Fibroblast of lung (primary cell): ENCODE measurements at regions not wholly inside any gene's neighbourhood (a gene's known extent, or its start where the extent isn't known, plus 50 kb on each side); places are given as distances from the start of the nearest gene placed in this dataset.
A peak's percentile ranks its signal among the peaks of the same experiment; 100 is the strongest.

Experiments used
- DNase-seq, 2 donors: peaks; one replicate each; pipeline versions ENCODE4 v3.0.0 to v3.0.0-alpha.2; 2010; ENCODE audit warnings: low read depth in 2 of 2
- H2AFZ ChIP-seq: 2 replicates; pipeline ENCODE4 v1.5.1; 2012; ENCODE audit warnings: low read length, control low read depth, inconsistent platforms
- H3K27ac ChIP-seq: 2 replicates; pipeline ENCODE4 v1.5.1; 2011; ENCODE audit warnings: low read length, control low read depth; ENCODE audit not compliant: insufficient read depth
- H3K27me3 ChIP-seq: 2 replicates; pipeline ENCODE4 v1.5.1; 2011; ENCODE audit warnings: mild to moderate bottlenecking, low read length; ENCODE audit not compliant: control insufficient read depth, insufficient read depth
- H3K36me3 ChIP-seq: 2 replicates; pipeline ENCODE4 v1.5.1; 2011; ENCODE audit warnings: low read length; ENCODE audit not compliant: control insufficient read depth, insufficient read depth
- H3K4me1 ChIP-seq: 2 replicates; pipeline ENCODE4 v1.5.1; 2011; ENCODE audit warnings: low read length; ENCODE audit not compliant: control insufficient read depth, insufficient read depth; ENCODE audit errors: extremely low read depth
- H3K4me2 ChIP-seq: 2 replicates; pipeline ENCODE4 v1.5.1; 2011; ENCODE audit warnings: low read length, control low read depth; ENCODE audit not compliant: insufficient read depth; ENCODE audit errors: extremely low read depth
- H3K4me3 ChIP-seq, 4 experiments: fragments of 200-600 bp in 1 of 4; sonication (generic) in 1 of 4; replicated peaks in 1 of 4; 2 replicates each; pipeline ENCODE4 v1.5.1; 2011 to 2016; ENCODE audit warnings: low read length in 4 of 4, low read depth in 3 of 4, mild to moderate bottlenecking in 3 of 4, control low read depth in 2 of 4, inconsistent platforms in 1 of 4, mixed read lengths in 1 of 4; ENCODE audit not compliant: insufficient read depth in 1 of 4; ENCODE audit errors: control extremely low read depth in 1 of 4
- H3K79me2 ChIP-seq: 2 replicates; pipeline ENCODE4 v1.5.1; 2012; ENCODE audit warnings: mild to moderate bottlenecking, low read length, inconsistent platforms; ENCODE audit not compliant: control insufficient read depth, insufficient read depth
- H3K9ac ChIP-seq: 2 replicates; pipeline ENCODE4 v1.5.1; 2011; ENCODE audit warnings: mild to moderate bottlenecking, low read length, control low read depth; ENCODE audit not compliant: insufficient read depth
- H3K9me3 ChIP-seq: 2 replicates; pipeline ENCODE4 v1.5.1; 2012; ENCODE audit warnings: low read depth, low read length; ENCODE audit not compliant: control insufficient read depth, insufficient read depth
- H4K20me1 ChIP-seq: 2 replicates; pipeline ENCODE4 v1.5.1; 2011; ENCODE audit warnings: low read length; ENCODE audit not compliant: control insufficient read depth, insufficient read depth; ENCODE audit errors: extremely low read depth
- EZH2 ChIP-seq: IDR thresholded peaks from 2 replicates; pipeline ENCODE4 v1.5.1; 2012; ENCODE audit warnings: low read length, control low read depth, mild to moderate bottlenecking; ENCODE audit errors: missing control alignments
- TF ChIP-seq, protein P1 (sequence below), 2 donors: IDR thresholded peaks in 1 of 2; conservative IDR thresholded peaks in 1 of 2; 1 replicate in 1 of 2; 2 replicates in 1 of 2; pipeline ENCODE4 v1.5.1; 2011 to 2012; ENCODE audit warnings: low read length in 2 of 2, control low read depth in 1 of 2, inconsistent platforms in 1 of 2, low read depth in 1 of 2, mild to moderate bottlenecking in 1 of 2

DNA sequence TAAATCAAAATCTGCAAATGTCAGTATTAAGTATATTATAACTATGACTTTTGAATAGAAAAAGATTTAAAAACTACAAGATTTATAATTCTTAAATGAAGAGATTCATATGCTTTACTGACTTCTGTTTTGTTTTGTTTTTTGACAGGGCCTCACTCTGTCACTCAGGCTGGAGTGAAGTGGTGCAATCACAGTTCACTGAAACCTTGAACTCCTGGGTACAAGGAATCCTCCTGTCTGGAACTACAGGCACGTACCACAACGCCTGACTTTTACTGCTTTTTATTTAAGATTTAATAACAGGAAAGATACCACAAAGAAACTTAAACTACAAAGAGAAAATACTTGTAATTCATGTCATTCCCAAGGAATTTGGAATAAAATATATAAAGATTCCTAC, 940.2 kb upstream of the CITED2 start:
- no peak overlapping the region for H2AFZ ChIP-seq
- no peaks in the 10 kb centered on the region for H3K36me3 ChIP-seq
- H3K9ac ChIP-seq, result no peak overlapping the region
- no peaks in the 10 kb centered on the region for H3K79me2 ChIP-seq
- no peak for DNase-seq
- H3K9me3 ChIP-seq, result no peaks in the 10 kb centered on the region
- no peaks in the 10 kb centered on the region for H3K4me1 ChIP-seq
- H3K4me3 ChIP-seq, result no peak overlapping the region
- H4K20me1 ChIP-seq, result no peaks in the 10 kb centered on the region
- no peak overlapping the region for H3K27ac ChIP-seq
- no peak overlapping the region for H3K4me2 ChIP-seq
- TF ChIP-seq, protein P1, sequence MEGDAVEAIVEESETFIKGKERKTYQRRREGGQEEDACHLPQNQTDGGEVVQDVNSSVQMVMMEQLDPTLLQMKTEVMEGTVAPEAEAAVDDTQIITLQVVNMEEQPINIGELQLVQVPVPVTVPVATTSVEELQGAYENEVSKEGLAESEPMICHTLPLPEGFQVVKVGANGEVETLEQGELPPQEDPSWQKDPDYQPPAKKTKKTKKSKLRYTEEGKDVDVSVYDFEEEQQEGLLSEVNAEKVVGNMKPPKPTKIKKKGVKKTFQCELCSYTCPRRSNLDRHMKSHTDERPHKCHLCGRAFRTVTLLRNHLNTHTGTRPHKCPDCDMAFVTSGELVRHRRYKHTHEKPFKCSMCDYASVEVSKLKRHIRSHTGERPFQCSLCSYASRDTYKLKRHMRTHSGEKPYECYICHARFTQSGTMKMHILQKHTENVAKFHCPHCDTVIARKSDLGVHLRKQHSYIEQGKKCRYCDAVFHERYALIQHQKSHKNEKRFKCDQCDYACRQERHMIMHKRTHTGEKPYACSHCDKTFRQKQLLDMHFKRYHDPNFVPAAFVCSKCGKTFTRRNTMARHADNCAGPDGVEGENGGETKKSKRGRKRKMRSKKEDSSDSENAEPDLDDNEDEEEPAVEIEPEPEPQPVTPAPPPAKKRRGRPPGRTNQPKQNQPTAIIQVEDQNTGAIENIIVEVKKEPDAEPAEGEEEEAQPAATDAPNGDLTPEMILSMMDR (conservative IDR thresholded peaks at IDR 0.05 in 1 of 2, IDR thresholded peaks at IDR 0.05 in 1 of 2; ENCODE audit: low read depth in 1 of 2, low read length in 2 of 2), result no peak
- no peak for TF ChIP-seq EZH2
- no peaks in the 10 kb centered on the region for H3K27me3 ChIP-seq

DNA sequence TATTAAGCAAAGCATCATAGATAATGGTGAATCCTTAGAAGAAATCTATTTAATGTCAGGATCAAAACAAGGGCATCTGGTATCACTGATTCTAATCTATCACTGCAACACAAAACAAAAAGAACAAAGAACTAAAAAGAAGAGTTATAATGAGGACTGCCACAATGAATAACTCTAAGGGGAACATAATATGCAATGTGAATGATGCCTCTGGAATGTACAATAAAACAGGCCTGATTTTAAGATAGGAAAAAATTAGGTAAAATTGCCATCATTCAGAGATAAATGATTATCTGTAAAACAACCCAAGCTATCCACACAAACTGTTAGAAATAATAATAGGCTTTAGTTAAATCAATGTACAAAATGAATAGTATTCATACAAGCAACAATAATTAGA, 936.7 kb upstream of the CITED2 start:
- TF ChIP-seq, protein P1 (conservative IDR thresholded peaks at IDR 0.05 in 1 of 2, IDR thresholded peaks at IDR 0.05 in 1 of 2; ENCODE audit: low read depth in 1 of 2, low read length in 2 of 2), result no peak
- no peak for TF ChIP-seq EZH2
- no peaks in the 10 kb centered on the region for H3K9me3 ChIP-seq
- H3K4me2 ChIP-seq, result no peak overlapping the region
- H3K36me3 ChIP-seq, result no peaks in the 10 kb centered on the region
- no peaks in the 10 kb centered on the region for H3K79me2 ChIP-seq
- H3K4me3 ChIP-seq, result no peak overlapping the region
- peak in 1 of 2 donors; percentile 9 for DNase-seq
- no peaks in the 10 kb centered on the region for H3K4me1 ChIP-seq
- no peaks in the 10 kb centered on the region for H4K20me1 ChIP-seq
- no peak overlapping the region for H3K9ac ChIP-seq
- H3K27me3 ChIP-seq, result no peaks in the 10 kb centered on the region
- H2AFZ ChIP-seq, result peak overlapping the region; percentile 39
- H3K27ac ChIP-seq, result no peak overlapping the region

DNA sequence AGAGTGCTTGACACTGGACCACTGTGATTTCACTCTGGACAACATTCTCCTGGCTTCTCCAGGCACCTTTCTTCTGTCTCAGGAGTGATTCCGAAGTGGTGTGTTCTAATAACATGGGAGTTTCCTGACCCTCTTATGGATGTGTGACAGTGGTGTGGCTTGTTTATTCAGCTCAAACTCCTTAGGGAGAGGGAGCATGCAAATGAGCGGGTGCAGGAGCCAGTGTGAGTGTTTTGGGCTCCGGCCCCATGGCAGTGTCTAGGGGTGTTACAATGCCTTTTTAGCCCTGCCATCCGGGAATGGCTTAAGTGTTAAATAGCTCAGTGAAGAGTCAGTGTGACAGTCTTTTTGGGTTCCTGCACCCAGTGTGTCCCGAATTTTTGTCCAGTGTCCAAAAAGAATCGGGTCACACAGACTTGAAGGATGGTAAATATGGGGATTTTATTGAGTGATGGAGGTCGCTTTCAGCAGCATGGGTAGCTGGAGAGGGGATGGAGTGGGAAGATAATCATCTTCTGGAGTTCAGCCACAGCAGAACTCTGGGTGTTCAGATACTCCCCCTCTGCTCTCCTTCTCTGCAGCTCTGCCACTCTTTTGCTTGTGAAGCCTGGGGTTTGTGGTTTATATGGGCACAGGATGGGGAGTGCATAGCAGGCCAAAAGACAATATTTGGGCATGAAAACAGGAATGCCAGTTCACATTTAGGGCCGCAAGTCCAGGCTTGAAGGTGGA, 928.9 kb upstream of the CITED2 start:
- peak overlapping the region; percentile 7 for H2AFZ ChIP-seq
- H3K4me2 ChIP-seq, result no peak overlapping the region
- no peaks in the 10 kb centered on the region for H3K9me3 ChIP-seq
- DNase-seq, result no peak
- no peak for TF ChIP-seq EZH2
- TF ChIP-seq, protein P1 (conservative IDR thresholded peaks at IDR 0.05 in 1 of 2, IDR thresholded peaks at IDR 0.05 in 1 of 2; ENCODE audit: low read depth in 1 of 2, low read length in 2 of 2), result no peak
- no peak overlapping the region for H3K9ac ChIP-seq
- H3K27ac ChIP-seq, result no peak overlapping the region
- H3K4me3 ChIP-seq, result no peak overlapping the region
- no peaks in the 10 kb centered on the region for H3K27me3 ChIP-seq
- no peaks in the 10 kb centered on the region for H3K36me3 ChIP-seq
- H3K4me1 ChIP-seq, result no peaks in the 10 kb centered on the region
- no peaks in the 10 kb centered on the region for H3K79me2 ChIP-seq
- no peaks in the 10 kb centered on the region for H4K20me1 ChIP-seq
